SK-N-SH treated with all-trans-retinoic acid at 6 μM for 48 hours (cell line): ENCODE measurements at regions not wholly inside any gene's neighbourhood (a gene's known extent, or its start where the extent isn't known, plus 50 kb on each side); places are given as distances from the start of the nearest gene placed in this dataset.

Source experiments
- ATAC-seq: fragments of 200-7000 bp; cut with Tn5 transposase; 3 replicates; pipeline ENCODE4 v1.9.1; 2020; ENCODE audit warnings: mild to moderate bottlenecking, moderate library complexity
- ARNTL ChIP-seq: fragments of 450-650 bp; formaldehyde crosslinking; IDR thresholded peaks from 2 replicates; pipeline ENCODE4 v1.5.0; 2020; ENCODE audit warnings: low read depth, mild to moderate bottlenecking, moderate library complexity, borderline replicate concordance
- BACH2 ChIP-seq: fragments of 250-450 bp; sonication (Bioruptor Pico); IDR thresholded peaks from 2 replicates; pipeline ENCODE4 v1.9.0; 2021; ENCODE audit warnings: mild to moderate bottlenecking, borderline replicate concordance
- CSDC2 ChIP-seq: fragments of 250-450 bp; sonication (Bioruptor Pico); IDR thresholded peaks from 2 replicates; pipeline ENCODE4 v1.5.0; 2020; ENCODE audit warnings: mild to moderate bottlenecking, moderate library complexity
- ESRRG ChIP-seq: fragments of 250-450 bp; sonication (Bioruptor Pico); IDR thresholded peaks from 2 replicates; pipeline ENCODE4 v1.6.1; 2021; ENCODE audit warnings: mild to moderate bottlenecking
- GLIS3 ChIP-seq: fragments of 250-450 bp; sonication (Bioruptor Pico); IDR thresholded peaks from 2 replicates; pipeline ENCODE4 v1.5.0; 2020; ENCODE audit warnings: mild to moderate bottlenecking, moderate library complexity
- ISL1 ChIP-seq: fragments of 250-450 bp; sonication (Bioruptor Pico); IDR thresholded peaks from 2 replicates; pipeline ENCODE4 v2.1.2; 2022; ENCODE audit warnings: mild to moderate bottlenecking, moderate library complexity
- OSR1 ChIP-seq: fragments of 250-450 bp; sonication (Bioruptor Pico); IDR thresholded peaks from 2 replicates; pipeline ENCODE4 v1.8.0; 2022; ENCODE audit warnings: moderate library complexity, mild to moderate bottlenecking, inconsistent platforms
- PPARA ChIP-seq: fragments of 250-450 bp; sonication (Bioruptor Pico); IDR thresholded peaks from 2 replicates; pipeline ENCODE4 v1.5.0; 2020; ENCODE audit warnings: mild to moderate bottlenecking, borderline replicate concordance
- RARB ChIP-seq: fragments of 250-450 bp; sonication (Bioruptor Pico); IDR thresholded peaks from 2 replicates; pipeline ENCODE4 v1.8.0; 2021; ENCODE audit warnings: mild to moderate bottlenecking, moderate library complexity
- SNAI2 ChIP-seq: fragments of 250-450 bp; sonication (Bioruptor Pico); IDR thresholded peaks from 2 replicates; pipeline ENCODE4 v1.5.0; 2020; ENCODE audit warnings: mild to moderate bottlenecking, moderate library complexity
- TCF4 ChIP-seq: fragments of 250-450 bp; sonication (Bioruptor Pico); IDR thresholded peaks from 2 replicates; pipeline ENCODE4 v1.8.0; 2021; ENCODE audit warnings: mild to moderate bottlenecking, moderate library complexity, borderline replicate concordance
- TOX ChIP-seq: fragments of 250-450 bp; sonication (Bioruptor Pico); IDR thresholded peaks from 2 replicates; pipeline ENCODE4 v1.8.0; 2021; ENCODE audit warnings: mild to moderate bottlenecking, moderate library complexity, borderline replicate concordance
- ZC3H10 ChIP-seq: fragments of 250-450 bp; sonication (Bioruptor Pico); IDR thresholded peaks from 2 replicates; pipeline ENCODE4 v1.5.1; 2021; ENCODE audit warnings: mild to moderate bottlenecking, moderate library complexity
- ZFP3 ChIP-seq: fragments of 250-450 bp; sonication (Bioruptor Pico); IDR thresholded peaks from 2 replicates; pipeline ENCODE4 v1.5.0; 2020; ENCODE audit warnings: mild to moderate bottlenecking, moderate library complexity
- ZFP30 ChIP-seq: fragments of 450-650 bp; formaldehyde crosslinking; IDR thresholded peaks from 2 replicates; pipeline ENCODE4 v1.5.0; 2022; ENCODE audit warnings: mild to moderate bottlenecking, moderate library complexity
- ZNF565 ChIP-seq: fragments of 450-650 bp; formaldehyde crosslinking; conservative IDR thresholded peaks from 2 replicates; pipeline ENCODE4 v1.5.0; 2020; ENCODE audit warnings: low read depth, mild to moderate bottlenecking, moderate library complexity
- ZNF70 ChIP-seq: fragments of 450-650 bp; formaldehyde crosslinking; IDR thresholded peaks from 2 replicates; pipeline ENCODE4 v1.5.0; 2020; ENCODE audit warnings: mild to moderate bottlenecking, moderate library complexity
- TF ChIP-seq, protein P1 (sequence below): fragments of 250-450 bp; sonication (Bioruptor Pico); IDR thresholded peaks from 2 replicates; pipeline ENCODE4 v1.5.1; 2020; ENCODE audit warnings: low read depth, mild to moderate bottlenecking, moderate library complexity
- TF ChIP-seq, protein P2 (sequence below): fragments of 250-450 bp; sonication (Bioruptor Pico); IDR thresholded peaks from 2 replicates; pipeline ENCODE4 v1.5.0; 2020; ENCODE audit warnings: mild to moderate bottlenecking, moderate library complexity
- TF ChIP-seq, protein P3 (sequence below): fragments of 250-450 bp; sonication (Bioruptor Pico); IDR thresholded peaks from 2 replicates; pipeline ENCODE4 v1.5.1; 2021; ENCODE audit warnings: mild to moderate bottlenecking, moderate library complexity

DNA sequence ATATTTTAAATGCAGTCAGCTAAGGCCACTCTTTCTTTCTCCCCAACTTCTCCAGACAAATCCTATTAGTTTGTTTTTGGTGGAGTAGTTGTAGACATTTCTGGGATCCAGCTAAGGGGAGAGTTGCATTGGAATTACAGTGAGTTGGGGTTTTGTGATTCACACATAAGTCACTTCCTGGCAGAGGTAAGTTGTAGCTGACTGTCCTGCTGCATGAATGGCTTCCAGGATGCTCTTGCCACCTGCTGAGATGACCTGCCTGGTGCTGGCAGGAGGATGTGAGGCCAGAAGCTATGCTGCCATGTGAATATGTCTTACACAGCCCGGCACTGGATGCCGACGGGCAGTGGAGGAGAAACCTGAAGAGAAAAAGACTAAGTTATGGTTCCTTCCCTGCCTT is 243.7 kb downstream of the TDRD15 start:
- TF ChIP-seq ARNTL (CRISPR knock-in tag) (no peak), ZNF565 (CRISPR knock-in tag) (no peak), ZFP3 (CRISPR knock-in tag) (no peak), GLIS3 (CRISPR knock-in tag) (no peak), CSDC2 (CRISPR knock-in tag) (no peak)
- TF ChIP-seq, protein P1, sequence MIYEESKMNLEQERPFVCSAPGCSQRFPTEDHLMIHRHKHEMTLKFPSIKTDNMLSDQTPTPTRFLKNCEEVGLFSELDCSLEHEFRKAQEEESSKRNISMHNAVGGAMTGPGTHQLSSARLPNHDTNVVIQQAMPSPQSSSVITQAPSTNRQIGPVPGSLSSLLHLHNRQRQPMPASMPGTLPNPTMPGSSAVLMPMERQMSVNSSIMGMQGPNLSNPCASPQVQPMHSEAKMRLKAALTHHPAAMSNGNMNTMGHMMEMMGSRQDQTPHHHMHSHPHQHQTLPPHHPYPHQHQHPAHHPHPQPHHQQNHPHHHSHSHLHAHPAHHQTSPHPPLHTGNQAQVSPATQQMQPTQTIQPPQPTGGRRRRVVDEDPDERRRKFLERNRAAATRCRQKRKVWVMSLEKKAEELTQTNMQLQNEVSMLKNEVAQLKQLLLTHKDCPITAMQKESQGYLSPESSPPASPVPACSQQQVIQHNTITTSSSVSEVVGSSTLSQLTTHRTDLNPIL, result no peak
- no peak for ATAC-seq

DNA sequence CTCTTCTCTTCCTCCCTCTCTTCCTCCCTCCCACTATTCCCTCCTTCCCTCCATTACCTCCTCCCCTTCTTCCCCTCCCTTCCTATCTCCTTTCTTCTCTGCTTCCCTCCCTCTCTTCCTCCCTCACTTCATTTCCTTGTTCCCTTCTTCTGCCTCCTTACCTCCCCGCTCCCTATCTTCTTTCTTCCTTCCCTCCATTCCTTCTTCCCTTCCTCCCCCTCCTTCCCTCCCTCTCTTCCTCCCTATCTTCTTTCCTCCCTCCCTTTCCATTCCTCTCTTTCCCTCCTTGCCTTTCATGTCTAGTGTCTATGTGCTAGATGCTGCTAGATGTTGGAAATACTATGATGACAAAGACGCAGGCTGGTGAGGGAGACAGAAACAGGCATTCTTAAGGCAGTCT is 246.0 kb downstream of the TDRD15 start:
- TF ChIP-seq GLIS3 (CRISPR knock-in tag) (no peak), SNAI2 (no peak), OSR1 (no peak), ZNF70 (CRISPR knock-in tag) (no peak), ZFP30 (CRISPR knock-in tag) (no peak), ZFP3 (CRISPR knock-in tag) (no peak), ZNF565 (CRISPR knock-in tag) (no peak), TCF4 (no peak), ISL1 (CRISPR knock-in tag) (no peak), RARB (no peak), TOX (CRISPR knock-in tag) (no peak), ARNTL (CRISPR knock-in tag) (no peak), CSDC2 (CRISPR knock-in tag) (no peak)
- TF ChIP-seq, protein P1, result no peak
- TF ChIP-seq, protein P2, sequence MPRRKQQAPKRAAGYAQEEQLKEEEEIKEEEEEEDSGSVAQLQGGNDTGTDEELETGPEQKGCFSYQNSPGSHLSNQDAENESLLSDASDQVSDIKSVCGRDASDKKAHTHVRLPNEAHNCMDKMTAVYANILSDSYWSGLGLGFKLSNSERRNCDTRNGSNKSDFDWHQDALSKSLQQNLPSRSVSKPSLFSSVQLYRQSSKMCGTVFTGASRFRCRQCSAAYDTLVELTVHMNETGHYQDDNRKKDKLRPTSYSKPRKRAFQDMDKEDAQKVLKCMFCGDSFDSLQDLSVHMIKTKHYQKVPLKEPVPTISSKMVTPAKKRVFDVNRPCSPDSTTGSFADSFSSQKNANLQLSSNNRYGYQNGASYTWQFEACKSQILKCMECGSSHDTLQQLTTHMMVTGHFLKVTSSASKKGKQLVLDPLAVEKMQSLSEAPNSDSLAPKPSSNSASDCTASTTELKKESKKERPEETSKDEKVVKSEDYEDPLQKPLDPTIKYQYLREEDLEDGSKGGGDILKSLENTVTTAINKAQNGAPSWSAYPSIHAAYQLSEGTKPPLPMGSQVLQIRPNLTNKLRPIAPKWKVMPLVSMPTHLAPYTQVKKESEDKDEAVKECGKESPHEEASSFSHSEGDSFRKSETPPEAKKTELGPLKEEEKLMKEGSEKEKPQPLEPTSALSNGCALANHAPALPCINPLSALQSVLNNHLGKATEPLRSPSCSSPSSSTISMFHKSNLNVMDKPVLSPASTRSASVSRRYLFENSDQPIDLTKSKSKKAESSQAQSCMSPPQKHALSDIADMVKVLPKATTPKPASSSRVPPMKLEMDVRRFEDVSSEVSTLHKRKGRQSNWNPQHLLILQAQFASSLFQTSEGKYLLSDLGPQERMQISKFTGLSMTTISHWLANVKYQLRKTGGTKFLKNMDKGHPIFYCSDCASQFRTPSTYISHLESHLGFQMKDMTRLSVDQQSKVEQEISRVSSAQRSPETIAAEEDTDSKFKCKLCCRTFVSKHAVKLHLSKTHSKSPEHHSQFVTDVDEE (CRISPR knock-in tag), result no peak
- TF ChIP-seq, protein P3, sequence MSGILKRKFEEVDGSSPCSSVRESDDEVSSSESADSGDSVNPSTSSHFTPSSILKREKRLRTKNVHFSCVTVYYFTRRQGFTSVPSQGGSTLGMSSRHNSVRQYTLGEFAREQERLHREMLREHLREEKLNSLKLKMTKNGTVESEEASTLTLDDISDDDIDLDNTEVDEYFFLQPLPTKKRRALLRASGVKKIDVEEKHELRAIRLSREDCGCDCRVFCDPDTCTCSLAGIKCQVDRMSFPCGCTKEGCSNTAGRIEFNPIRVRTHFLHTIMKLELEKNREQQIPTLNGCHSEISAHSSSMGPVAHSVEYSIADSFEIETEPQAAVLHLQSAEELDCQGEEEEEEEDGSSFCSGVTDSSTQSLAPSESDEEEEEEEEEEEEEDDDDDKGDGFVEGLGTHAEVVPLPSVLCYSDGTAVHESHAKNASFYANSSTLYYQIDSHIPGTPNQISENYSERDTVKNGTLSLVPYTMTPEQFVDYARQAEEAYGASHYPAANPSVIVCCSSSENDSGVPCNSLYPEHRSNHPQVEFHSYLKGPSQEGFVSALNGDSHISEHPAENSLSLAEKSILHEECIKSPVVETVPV (CRISPR knock-in tag), result no peak
- ATAC-seq, result no peak

DNA sequence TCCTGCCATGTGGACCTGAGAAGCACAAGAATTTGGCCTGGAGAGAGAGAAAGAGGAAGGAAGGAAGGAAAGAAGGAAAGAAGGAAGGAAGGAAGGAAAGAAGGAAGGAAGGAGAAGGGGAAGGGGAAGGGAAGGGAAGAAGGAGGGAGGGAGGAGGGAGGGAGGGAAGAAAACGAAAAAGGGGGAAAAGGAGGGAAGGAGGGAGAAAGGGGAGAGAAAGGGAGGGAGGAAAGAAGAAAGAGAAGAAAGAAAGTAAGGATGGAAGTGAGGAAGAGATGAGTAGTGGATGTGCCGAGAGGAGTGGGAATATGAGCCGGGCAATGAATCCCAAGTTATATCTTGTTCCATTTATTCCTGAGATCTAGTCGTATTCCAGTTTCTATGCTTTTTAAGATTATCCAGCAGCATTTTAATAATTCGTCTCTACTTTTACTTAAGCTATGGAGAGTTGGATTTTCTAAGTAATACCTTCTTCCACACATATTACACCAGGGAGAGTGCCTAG is 247.8 kb downstream of the TDRD15 start:
- TF ChIP-seq, protein P3 (CRISPR knock-in tag), result no peak
- TF ChIP-seq, protein P2 (CRISPR knock-in tag), result no peak
- TF ChIP-seq ZC3H10 (CRISPR knock-in tag) (no peak), PPARA (no peak), RARB (no peak), ESRRG (CRISPR knock-in tag) (no peak), ZFP30 (CRISPR knock-in tag) (no peak), CSDC2 (CRISPR knock-in tag) (no peak), ZNF565 (CRISPR knock-in tag) (no peak), TCF4 (no peak), BACH2 (CRISPR knock-in tag) (no peak)
- TF ChIP-seq, protein P1, result no peak
- no peak for ATAC-seq
